Progenitor cell of endocrine pancreas (in vitro differentiated cells): ENCODE measurements at regions not wholly inside any gene's neighbourhood (a gene's known extent, or its start where the extent isn't known, plus 50 kb on each side); places are given as distances from the start of the nearest gene placed in this dataset.

ENCODE experiments used
- DNase-seq: peaks from one replicate; pipeline ENCODE4 v3.0.0; 2021; ENCODE audit warnings: low spot score; ENCODE audit not compliant: unreplicated experiment
- H3K27ac Mint-ChIP-seq: 2 replicates; pipeline ENCODE4 v1.8.0; 2021; ENCODE audit warnings: mild to moderate bottlenecking, moderate library complexity, mixed read lengths
- H3K27me3 Mint-ChIP-seq: 2 replicates; pipeline ENCODE4 v1.8.0; 2021; ENCODE audit warnings: mixed read lengths
- H3K36me3 Mint-ChIP-seq: 2 replicates; pipeline ENCODE4 v1.8.0; 2022; ENCODE audit warnings: mixed read lengths; ENCODE audit not compliant: insufficient read depth
- H3K4me1 Mint-ChIP-seq: 2 replicates; pipeline ENCODE4 v1.8.0; 2021; ENCODE audit warnings: low read depth, mixed read lengths
- H3K4me3 Mint-ChIP-seq: 2 replicates; pipeline ENCODE4 v1.8.0; 2021; ENCODE audit warnings: low read depth, mild to moderate bottlenecking, moderate library complexity, mixed read lengths
- H3K9me3 Mint-ChIP-seq: 2 replicates; pipeline ENCODE4 v1.8.0; 2021; ENCODE audit warnings: low read depth, mixed read lengths
- TF ChIP-seq, protein P1 (sequence below): fragments of 200-600 bp; sonication (generic); IDR thresholded peaks from one replicate; pipeline ENCODE4 v1.5.0; 2021; ENCODE audit warnings: antibody characterized with exemption, mild to moderate bottlenecking; ENCODE audit not compliant: unreplicated experiment

DNA sequence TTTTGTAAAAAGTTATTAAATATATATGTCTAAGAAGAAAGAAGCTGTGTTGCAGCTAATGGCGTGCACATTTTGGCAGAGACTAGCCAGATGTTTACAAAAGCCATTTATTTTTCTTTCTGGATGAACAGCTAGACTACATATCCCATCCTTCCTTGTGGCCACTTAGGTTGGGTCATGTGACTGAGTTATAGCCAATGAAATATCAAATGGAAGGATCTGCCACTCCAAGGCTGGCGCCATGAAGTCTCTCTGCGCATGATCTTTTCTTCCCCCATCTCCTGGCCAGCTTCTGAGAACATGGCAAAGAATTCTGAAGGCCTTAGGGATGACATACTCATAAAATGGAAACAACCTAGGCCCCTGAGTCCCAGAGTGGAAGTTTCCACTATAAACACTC is 244.2 kb upstream of the DAB2 start:
- no peak overlapping the region for H3K4me3 Mint-ChIP-seq
- no peaks in the 10 kb centered on the region for H3K36me3 Mint-ChIP-seq
- no peaks in the 10 kb centered on the region for H3K9me3 Mint-ChIP-seq
- H3K4me1 Mint-ChIP-seq = peaks cover 2% of the 10 kb centered on the region
- no peak overlapping the region for H3K27ac Mint-ChIP-seq
- H3K27me3 Mint-ChIP-seq = no peaks in the 10 kb centered on the region
- no peak for DNase-seq
- TF ChIP-seq, protein P1, sequence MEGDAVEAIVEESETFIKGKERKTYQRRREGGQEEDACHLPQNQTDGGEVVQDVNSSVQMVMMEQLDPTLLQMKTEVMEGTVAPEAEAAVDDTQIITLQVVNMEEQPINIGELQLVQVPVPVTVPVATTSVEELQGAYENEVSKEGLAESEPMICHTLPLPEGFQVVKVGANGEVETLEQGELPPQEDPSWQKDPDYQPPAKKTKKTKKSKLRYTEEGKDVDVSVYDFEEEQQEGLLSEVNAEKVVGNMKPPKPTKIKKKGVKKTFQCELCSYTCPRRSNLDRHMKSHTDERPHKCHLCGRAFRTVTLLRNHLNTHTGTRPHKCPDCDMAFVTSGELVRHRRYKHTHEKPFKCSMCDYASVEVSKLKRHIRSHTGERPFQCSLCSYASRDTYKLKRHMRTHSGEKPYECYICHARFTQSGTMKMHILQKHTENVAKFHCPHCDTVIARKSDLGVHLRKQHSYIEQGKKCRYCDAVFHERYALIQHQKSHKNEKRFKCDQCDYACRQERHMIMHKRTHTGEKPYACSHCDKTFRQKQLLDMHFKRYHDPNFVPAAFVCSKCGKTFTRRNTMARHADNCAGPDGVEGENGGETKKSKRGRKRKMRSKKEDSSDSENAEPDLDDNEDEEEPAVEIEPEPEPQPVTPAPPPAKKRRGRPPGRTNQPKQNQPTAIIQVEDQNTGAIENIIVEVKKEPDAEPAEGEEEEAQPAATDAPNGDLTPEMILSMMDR = no peak

DNA sequence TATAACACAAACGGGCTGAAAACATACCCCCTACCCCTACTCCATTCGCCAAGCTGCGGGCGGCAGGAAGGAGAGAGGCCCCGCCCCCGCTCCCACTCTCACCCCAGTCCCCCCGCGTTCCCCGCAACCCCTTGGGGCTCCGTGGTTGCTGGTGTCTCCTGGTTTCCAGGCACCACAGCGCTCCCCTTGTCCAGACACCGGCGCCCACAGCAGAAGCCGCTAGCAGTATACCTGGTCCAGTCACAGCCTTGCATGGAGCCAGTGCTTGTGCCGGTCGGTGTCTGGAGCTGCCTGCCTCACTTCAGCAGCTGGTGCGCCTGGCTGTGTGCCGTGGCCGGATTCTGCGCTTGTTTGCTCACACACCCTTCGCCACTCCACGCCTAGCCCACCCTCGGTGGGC is 240.5 kb upstream of the DAB2 start:
- Mint-ChIP-seq H3K27me3 (no peaks in the 10 kb centered on the region), H3K36me3 (no peaks in the 10 kb centered on the region), H3K9me3 (no peaks in the 10 kb centered on the region), H3K4me3 (no peak overlapping the region), H3K4me1 (no peaks in the 10 kb centered on the region), H3K27ac (no peak overlapping the region)
- no peak for DNase-seq
- TF ChIP-seq, protein P1 = no peak

DNA sequence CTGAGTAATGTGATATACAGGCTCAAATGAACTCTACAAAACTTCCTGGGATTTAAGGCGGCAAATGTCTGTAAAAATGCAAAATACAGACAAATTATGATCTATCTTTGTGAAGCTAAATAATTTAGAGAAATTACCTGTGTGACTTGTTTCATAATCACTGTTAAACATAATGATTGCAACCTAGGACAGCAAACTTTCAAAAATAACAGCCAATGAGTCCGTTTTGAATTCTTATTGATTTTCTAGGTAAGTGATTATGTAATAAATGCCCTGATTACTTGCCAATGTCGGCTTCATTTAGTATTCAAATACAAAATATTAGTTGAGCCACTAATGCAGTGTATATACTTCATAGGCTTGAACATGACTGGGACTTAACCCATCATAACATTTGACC is 238.2 kb upstream of the DAB2 start:
- Mint-ChIP-seq H3K27me3 (no peaks in the 10 kb centered on the region), H3K36me3 (no peaks in the 10 kb centered on the region), H3K27ac (no peak overlapping the region), H3K4me3 (no peak overlapping the region), H3K9me3 (no peaks in the 10 kb centered on the region), H3K4me1 (no peaks in the 10 kb centered on the region)
- TF ChIP-seq, protein P1 = no peak
- no peak for DNase-seq

DNA sequence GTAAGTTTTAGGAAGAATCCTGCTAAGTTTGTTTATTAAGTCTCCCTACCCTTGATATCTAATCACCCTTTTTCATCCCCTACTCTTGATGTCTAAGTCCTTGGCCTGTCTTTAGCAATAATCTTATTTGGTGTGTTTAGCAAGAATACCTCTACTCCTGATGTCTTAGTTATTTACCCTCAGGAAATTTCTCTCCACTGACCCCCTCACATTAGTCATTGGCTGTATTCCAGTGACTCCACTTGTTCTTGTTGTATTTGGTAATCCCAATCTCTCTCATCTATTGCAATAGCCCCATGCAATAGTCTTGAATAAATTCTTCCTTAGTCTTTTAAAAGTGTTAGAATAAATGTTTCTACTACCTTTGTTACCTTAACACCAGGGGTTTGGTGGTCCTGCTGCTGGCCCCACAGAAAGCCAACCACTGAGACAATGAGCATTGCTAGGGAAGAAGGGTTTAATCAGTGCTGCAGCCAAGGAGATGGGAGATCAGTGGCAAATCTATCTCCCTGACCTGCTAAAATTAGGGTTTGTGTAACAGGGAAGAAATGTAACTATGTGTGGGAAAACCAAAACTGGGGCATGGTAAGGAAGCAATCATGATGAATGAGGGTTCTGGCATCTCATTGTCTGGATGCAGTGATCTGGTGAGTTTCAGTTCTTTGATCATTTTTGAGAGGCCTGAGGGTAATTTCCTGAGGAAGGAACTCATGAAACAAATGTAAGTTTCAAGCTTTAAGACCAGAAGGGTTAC is 236.4 kb upstream of the DAB2 start:
- TF ChIP-seq, protein P1 = no peak
- H3K9me3 Mint-ChIP-seq = no peaks in the 10 kb centered on the region
- DNase-seq = no peak
- no peaks in the 10 kb centered on the region for H3K36me3 Mint-ChIP-seq
- H3K4me1 Mint-ChIP-seq = no peaks in the 10 kb centered on the region
- no peaks in the 10 kb centered on the region for H3K27me3 Mint-ChIP-seq
- H3K4me3 Mint-ChIP-seq = no peak overlapping the region
- H3K27ac Mint-ChIP-seq = no peak overlapping the region

DNA sequence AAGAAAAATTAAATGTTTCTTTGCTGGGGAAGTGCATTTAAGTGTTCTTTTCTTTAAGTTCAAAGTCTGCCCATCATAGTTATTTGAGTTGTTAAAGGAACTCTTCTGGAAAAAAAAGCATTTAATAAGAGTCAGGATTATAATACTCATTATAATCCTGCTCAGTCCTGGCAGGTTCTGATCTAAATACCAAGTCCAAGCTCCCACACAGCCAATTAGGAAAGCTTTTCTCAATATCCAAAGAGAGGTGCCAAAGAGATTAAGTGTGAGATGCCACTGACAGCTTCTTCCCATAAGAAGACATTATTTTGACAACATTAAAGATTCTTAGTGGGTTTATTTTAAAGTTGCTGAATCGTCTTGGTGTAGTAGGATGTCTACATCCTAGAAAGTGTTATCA is 235.2 kb upstream of the DAB2 start:
- TF ChIP-seq, protein P1 = no peak
- no peak overlapping the region for H3K4me3 Mint-ChIP-seq
- no peak overlapping the region for H3K27ac Mint-ChIP-seq
- no peaks in the 10 kb centered on the region for H3K27me3 Mint-ChIP-seq
- H3K4me1 Mint-ChIP-seq = no peaks in the 10 kb centered on the region
- H3K9me3 Mint-ChIP-seq = no peaks in the 10 kb centered on the region
- no peaks in the 10 kb centered on the region for H3K36me3 Mint-ChIP-seq
- DNase-seq = no peak
